Right lobe of liver (tissue), 4 donors: ENCODE measurements at regions not wholly inside any gene's neighbourhood (a gene's known extent, or its start where the extent isn't known, plus 50 kb on each side); places are given as distances from the start of the nearest gene placed in this dataset.

Experiments
- CTCF ChIP-seq, 4 donors: fragments of 200-600 bp in 3 of 4; fragments of 450-650 bp in 1 of 4; IDR thresholded peaks; one replicate each; pipeline versions ENCODE4 v1.5.1 to v1.8.0; 2016 to 2022; ENCODE audit warnings: antibody characterized with exemption in 4 of 4, mild to moderate bottlenecking in 2 of 4
- POLR2A ChIP-seq: fragments of 450-650 bp; IDR thresholded peaks from one replicate; pipeline ENCODE4 v1.6.1; 2017; ENCODE audit warnings: antibody characterized with exemption, mild to moderate bottlenecking
- donor health status: DM: no; HTN: no; CAD: no.
- donor health status: DM: no; HTN: no; CAD: no.
- donor health status: DM: no; HTN: yes; CAD: no.

GRCh38 chr12:74599932-74600331 is 62.3 kb downstream of the ATXN7L3B start:
- no peak for TF ChIP-seq CTCF (IDR thresholded peaks at IDR 0.05)
- TF ChIP-seq POLR2A = no peak
